NCI-H82 treated with DMSO at 0.1 percent for 48 hours (cell line): ENCODE measurements at regions not wholly inside any gene's neighbourhood (a gene's known extent, or its start where the extent isn't known, plus 50 kb on each side); places are given as distances from the start of the nearest gene placed in this dataset.

Experiments used
- DNase-seq: peaks from one replicate; lab custom pipeline; 2025; ENCODE audit not compliant: unreplicated experiment; lab: John Stamatoyannopoulos, UW

DNA sequence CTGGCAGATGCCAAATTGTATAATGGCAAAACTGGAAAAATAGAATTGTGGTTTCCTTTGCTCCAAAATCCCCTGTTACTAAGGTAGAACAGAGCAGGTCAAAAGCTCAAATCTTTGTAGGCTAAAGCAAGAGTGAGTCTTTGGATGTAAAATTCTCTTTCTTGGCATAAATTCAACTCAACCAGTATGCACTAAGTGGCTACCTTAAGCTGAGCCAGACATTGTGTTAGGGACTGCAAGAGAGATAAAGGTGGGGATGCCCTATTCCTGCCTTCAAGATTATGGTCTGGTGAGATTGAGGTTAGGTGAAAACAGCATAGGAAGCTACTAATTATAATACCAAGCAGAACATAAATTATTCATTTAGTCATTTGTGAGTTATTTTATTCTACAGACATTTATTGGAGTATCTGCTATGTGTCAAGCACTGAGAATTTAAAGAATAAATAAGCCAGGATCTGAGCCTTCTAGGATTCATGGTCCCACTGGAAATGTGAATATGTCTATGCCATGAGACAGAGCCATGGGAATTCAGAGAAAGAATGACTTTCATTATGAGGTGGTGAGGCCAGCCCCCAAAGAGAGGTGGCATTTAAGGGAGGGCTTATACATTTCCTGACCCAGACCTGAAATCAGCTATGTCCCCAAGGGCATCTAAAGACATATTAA, 198.0 kb upstream of the NCKAP5 start:
- no peak for DNase-seq

DNA sequence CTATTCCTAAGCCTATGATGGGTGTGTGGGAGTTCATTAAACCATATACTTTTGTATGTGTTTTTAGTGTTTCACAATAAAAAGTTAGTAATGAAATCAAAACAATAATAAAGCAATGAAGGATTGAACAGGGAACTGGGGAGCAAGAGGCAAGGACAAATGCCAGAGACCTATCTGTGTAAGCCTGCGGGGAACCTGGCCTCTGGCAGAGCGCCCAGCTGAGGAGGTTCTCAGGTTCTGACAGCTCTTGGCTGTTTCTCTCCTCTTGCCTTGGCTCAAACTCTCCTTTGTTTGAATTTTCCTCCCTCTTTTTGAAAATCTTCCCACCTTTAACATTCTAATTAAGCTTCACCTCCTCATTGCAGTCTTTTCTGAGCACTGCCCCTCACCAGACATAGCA, 200.0 kb upstream of the NCKAP5 start:
- no peak for DNase-seq

DNA sequence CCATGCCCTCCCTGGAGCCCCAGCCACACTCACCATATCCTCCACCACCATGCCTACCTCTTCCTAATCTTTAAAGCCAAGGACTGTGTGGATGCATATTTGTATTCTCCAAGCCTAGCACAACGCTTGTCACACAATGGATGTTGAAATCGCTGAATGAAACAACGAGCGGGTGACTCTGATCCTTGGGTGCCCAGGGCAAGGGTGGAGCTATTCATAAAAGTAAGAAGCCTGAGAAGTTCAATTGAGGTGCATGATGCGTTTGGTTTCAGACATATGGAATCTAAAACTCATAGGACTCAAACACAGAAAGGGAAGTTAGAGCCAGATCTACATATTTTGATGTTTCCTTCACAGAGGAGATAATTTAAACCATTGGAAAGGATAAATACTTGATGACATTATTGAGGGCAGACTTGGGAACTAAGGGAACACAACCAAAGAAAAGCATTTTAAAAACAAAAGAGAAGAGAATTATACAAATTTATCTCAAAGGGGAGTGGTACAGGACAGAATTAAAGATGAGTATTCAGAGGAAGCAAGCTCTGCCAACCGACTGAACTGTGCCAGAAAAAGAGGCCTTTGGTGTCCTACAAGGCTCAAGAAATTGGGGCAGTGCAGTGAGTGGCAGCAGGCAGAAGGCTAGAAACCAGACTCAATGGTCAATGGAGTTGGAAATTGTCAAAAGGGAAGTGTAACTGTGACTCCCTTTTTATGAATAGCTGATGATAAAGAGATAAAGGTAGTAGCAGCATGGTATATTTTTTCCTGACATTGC, 200.6 kb upstream of the NCKAP5 start:
- DNase-seq, result no peak

DNA sequence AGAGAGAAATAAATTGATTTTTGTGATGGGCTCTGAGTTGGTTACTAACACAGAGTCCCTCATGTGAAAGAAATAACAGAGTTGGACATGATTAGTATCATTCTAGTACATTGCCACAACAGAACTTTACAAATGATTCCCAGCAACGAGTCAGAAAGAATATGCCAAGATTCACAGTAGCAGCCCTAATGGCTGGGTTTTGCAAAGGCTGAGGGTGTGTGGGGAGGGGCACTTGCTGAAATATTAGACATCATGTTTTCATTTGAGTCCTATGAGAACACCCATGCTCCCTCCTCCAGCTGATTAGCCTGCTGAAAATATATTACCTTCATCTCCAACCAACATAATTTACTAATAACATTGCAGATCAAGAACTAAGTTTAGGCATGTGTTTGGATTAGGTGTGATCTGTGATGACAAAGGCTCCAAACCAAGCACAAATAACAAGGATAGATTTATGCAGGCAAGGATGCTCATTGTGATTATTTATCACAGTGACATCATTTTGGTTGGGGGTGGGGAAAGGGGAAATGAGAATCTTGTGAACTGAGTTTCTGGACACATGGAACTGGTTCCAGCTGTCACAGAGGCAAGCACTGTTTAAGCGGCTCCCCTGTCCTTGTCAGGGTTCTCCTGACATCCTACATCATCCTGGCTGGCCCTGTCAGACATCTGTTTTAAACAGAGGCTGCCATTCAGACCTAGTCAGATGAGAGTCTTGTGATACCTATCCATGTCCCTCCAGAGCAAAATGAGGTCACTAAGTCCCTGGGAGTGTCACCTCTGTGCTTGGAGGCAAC, 205.8 kb upstream of the NCKAP5 start:
- no peak for DNase-seq

DNA sequence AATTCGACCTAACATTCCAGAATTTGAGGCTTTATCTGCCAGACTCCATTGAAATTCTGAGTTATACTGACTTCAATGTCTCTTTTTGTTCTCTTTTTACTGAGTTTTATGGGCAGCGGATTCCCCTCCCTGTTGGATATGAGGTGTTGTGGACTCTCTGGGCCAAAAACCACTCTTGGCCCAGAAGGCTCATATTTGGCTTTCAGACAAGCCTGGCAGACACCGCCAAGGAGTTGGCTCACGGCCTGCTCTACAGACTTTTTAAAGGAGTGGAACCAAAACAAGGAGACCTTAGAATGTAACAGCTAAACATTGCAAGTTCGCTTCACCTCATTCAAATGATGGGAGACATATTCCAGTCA, 206.4 kb upstream of the NCKAP5 start:
- DNase-seq, result no peak

DNA sequence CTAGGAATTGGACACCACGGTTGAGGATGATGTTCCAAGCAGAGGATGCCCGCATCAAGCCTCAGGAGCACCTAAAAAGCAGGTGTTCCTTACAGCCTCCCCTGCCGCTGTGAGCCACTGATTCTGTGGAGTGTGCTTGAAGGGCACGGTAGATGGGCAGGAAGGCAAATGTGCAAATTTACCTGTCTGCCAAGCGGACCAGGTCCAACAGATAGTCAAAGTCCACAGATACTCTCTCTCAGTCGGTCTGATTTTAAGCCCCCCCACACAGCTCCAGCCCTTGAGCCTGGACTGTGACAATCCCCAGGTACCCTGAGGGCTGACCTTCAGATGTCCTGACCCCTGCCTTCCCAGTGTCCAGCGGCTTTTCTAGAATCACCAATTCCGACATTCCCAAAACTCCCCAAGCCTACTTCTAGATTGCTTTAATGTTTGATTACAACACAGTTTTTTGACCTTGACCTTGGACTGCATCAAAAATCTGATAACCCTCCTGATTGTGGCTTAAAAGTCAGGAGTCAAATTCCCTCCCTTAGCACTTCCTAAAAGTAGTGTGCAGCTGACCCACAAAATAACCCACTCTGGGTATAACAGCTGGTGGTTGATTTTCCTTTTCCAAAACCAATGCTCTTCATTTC, 208.8 kb upstream of the NCKAP5 start:
- no peak for DNase-seq

DNA sequence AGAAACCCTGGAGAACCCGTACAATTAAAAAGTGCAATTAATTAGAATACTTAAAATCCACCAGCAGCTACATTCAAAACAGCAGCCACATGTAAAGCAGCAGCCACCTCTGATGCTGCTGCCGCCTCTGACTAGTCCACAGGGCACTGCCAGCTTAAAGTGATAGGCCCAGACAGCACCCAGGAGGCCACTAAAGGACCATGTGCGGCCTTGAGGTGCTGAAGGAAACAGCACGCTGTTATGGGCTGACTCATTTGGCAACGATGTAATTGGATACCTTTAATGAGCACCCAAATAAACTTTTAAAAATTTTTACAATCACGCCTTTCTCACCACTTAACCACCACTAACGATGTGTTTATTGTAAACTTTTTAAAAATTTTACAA, 209.3 kb upstream of the NCKAP5 start:
- DNase-seq, result no peak

DNA sequence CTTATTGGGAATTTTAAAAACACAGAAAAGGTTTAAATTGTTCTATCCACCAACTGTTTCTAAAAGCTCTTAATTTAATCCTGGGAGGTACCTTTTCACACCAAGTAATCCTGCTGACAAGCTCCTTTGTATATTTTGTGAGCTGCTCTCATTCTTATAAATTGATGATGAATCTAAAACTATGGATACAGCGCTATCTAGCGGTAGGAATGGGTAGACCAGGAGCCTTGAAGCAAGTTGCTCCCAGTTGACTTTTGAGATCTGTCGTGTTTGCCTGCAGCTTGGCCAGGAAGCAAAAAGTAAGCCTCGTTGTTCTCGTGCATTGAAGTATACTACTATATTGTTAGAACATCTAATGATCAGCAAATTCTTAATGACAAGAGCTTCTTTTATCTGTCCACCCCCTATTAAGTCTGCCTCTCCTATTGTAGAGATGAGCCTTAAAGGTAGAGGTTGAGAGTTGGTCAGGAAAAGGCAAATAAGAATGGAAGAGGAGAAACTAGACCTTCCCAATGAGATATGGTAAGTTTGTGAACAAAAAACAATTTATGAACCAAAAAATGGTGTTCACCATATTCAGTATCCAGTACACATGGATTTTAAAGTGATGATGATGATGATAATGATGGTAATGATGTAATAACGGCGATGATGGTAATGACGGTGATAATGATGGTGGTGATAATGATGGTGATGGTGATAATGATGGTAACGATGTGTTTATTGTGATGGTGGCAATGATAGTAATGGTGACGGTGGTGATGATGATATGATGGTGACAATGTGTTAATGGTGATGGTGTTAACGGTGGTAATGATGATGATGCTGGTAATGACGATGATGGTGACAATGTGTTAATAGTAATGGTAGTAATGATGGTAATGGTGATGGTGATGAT, 212.1 kb upstream of the NCKAP5 start:
- peak; percentile 79 for DNase-seq

DNA sequence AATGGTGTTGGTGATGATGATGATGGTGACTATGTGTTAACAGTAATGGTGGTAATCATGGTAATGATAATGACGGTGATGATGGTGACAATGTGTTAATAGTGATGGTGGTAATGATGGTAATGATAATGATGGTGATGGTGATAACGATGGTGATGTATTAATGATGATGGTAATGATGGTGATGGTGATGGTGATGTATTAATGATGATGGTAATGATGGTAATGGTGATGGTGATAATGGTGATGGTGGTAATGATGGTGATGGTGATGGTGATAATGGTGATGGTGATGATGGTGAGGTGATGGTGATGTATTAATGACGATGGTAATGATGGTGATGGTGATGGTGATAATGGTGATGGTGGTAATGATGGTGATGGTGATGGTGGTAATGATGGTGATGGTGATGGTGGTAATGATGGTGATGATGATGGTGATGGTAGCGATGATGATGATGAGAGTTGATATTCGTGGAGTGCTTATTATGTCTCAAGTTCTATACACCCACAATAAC, 212.8 kb upstream of the NCKAP5 start:
- no peak for DNase-seq

DNA sequence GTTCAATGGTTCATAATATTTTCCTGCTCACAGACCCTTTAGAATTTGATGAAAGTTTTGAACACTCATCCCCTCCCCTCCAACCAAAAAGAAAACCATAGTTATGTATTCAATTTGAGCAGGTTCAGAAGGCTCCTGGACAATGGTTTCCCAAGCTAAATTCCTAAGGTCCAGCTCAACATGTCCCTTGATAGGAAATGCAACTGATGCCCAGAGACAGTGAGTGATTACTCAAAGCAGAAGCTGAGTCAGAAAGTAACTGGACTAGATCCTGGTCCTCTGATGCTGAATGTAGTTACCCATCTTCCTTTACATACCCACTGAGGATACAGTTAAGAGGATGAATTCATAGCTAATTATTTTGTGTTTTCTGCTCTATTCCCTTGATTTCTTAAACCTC, 218.9 kb upstream of the NCKAP5 start:
- no peak for DNase-seq

DNA sequence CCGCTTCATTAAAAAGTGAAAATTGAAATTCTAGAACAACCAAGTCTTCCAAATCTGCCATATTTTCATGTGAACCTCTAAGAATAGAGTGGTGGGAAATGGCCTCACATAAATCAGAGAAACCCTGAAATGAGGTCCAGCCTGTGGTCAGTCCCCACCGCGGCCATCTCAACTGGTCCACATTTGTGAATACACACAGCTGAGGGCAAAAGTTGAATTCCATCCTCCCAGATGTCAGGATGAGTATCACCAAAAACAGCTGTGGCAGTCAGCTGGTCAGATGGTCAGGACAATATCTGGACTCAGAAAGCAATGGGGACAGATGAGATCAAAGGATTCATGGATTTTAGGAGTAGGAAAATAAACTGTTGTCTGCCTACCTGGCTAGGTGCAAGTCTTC, 219.4 kb upstream of the NCKAP5 start:
- no peak for DNase-seq

DNA sequence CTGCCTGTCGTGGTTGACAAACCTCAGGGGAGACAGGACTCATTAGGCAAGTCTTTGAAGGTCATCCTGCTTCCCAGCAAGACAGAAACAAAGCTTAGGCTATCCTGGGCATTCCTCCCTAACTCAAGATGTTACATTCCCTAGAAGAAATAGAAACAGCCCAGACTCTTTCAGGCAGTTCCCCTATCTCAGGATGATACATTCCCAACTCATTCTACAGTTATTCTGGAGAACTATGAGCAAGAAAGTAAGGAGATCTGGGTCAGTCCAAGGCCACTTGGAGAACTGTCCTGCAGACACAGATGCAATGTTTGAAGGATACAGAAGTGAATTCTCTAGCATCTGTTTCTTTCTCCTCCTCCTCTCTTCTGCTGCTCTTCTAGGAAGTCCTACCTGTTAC, 220.1 kb upstream of the NCKAP5 start:
- DNase-seq, result no peak

DNA sequence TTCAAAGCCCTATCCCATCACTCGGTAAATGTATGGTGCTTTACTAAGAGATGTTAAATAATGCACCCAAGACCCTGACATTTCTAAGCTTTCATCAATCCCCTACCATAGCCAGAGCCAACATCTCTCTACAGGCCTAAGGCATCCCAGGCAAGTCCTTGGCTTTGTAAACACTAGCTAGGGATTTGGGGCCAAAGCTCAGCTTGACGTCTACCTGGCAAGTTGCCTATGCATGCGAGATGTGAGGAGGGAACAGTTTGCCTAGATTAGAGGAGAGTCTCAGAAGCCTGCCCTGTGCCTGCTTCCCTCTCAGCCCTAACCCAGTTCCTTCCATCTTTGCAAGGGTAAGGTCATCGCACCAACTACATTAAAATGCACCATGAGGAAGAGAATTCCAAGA, 221.5 kb upstream of the NCKAP5 start:
- DNase-seq, result no peak

DNA sequence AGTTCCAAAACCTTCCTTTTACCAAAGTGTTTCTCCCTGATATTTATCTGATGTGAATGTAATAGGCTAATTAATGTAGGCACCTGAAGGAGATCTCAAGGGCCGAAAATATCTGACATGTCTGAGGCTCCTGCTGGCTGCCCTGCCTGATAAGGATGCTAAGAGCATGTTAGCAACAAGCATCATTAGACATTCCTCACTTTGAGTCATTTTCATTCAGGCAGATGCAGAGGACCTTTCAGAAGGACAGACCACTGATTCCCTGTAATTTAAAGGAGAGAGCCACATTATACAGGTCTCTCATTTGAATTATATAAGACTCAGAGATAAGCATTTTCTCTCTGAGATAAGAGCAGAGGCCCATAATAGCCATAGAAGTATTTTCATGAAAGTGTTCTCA, 222.4 kb upstream of the NCKAP5 start:
- no peak for DNase-seq

DNA sequence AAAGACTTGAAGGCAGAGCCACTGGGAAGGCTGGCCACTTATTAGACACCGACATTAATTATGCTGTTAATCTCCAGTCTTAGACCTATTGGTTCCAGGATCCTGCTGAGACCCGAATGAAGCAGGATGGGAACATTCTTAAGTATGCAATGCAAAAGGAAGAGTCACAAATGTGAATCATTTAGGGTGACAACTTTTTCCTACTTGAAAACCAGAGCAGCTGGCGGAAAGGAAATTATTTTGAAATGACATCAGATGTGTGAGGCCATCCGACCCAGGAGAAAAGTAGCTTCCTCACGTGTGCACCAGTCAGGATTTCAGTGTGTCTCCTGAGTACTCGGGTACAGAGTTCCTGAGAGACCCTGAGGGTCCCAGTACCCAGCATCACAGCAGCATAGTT, 222.9 kb upstream of the NCKAP5 start:
- no peak for DNase-seq

DNA sequence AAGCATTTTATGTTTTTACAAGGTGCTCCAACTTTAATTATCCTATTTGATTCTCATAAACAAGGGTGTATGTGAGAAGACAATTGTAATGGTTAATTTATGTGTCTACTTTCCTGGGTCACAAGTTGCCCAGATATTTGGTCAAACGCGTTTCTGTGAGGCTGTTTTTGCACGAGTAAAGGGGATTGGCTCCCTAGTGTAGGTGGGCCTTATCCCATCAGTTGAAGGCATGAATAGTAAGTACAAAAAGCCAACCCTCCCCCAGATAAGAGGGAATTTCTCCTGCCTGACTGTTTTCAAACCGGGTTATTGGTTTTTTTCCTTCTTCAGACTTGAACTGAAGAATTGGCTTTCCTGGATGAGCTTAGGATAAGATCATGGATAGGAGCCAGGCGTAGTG, 224.0 kb upstream of the NCKAP5 start:
- DNase-seq, result no peak

DNA sequence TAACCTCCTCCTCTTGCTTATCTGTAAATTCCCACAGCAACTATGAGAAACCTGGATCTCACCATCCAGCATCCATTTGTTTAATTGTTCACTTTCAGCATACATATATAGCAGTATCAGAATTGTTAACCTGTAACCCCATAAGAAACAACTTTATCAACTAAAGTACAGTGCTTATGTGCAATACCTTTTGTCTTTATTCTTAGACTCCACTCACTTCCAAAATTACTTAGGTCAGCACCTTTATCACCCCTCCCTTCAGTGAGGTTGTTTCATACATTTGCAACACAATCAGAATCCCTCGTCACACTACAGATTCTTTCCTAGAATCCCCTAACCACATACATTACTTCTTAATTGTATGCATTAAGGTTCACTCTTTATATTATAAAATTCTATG, 225.9 kb upstream of the NCKAP5 start:
- DNase-seq, result no peak

DNA sequence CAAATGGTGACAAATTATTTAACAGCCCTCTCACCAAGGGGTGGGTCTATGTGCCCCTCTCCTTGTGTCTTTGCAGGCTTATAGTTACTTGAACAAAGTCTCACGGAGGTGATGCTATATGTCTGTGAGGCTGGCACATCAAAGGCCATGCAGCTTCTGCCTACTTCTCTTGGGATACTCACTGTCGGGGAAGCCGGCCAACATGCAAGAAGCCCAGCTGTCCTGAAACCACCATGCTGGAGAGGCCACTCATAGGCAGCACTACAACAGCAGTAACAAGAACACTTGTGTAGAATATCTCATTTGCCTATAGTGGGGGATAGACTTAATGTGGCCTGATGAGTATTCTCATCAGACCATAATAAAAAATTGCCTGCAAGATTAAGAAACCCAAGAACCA, 233.7 kb upstream of the NCKAP5 start:
- DNase-seq, result no peak

DNA sequence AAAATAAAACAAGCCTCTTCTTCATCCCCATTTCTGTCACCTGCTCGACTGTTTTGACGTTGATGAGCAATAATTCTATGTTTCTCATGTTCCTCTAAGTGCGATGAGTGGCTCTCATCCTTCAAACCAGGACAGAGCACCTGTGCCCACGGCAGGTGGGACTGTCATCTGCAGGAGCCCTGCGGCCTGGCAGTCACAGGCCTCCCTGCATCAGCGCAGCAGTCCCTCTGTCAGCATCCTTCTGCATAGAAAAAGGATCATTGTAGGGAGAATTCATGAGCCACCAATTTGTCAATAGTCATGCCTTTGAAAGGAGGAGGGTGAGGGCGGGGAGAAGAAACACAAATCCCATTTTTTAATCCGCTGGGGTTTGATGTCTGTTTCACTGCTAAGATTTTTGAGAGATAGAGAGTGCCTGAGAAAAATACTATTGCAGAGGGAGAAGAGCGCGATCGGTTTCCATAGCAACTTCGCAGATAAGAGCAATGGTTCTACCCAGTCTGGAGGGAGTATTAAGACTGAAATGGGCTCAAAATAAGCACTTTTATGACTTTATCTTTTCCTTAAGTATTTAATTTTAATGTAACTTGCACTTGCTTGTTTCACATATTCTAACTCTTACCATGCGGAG, 234.3 kb upstream of the NCKAP5 start:
- DNase-seq, result no peak

DNA sequence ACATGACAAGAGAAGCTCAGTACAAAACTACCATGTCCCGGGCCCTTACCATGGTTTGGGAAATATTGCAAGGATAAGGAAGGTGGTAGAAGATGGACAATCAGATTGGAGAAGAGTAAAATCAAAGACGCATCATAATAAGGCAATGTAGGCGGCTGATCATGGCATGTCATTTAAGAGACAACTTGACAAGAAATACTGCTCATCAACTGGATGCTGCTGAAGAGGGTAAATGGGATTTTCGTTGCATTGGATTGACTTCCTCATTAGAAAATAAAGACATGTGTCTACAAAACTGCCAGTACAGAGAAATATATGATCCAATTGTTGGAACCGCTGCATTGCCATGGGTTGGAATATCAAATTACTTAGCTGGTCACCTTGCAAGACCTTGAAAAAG, 238.3 kb upstream of the NCKAP5 start:
- no peak for DNase-seq
